Panc1 (cell line): ENCODE measurements at regions not wholly inside any gene's neighbourhood (a gene's known extent, or its start where the extent isn't known, plus 50 kb on each side); places are given as distances from the start of the nearest gene placed in this dataset.

Experiments
- ATAC-seq: fragments of 200-7000 bp; cut with Tn5 transposase; 2 replicates; pipeline ENCODE4 v1.9.1; 2020; ENCODE audit warnings: mild to moderate bottlenecking, moderate library complexity
- BruUV-seq: library from RNA; stranded (reverse); fragments of 400-500 nt; replicated peaks from 2 replicates; lab custom pipeline; 2021; lab: Mats Ljungman, UMichigan
- CTCF ChIA-PET: fragments of 300-600 bp; sonication (Branson Sonifier 250); formaldehyde crosslinking; loops from one replicate; lab custom pipeline; 2022; ENCODE audit warnings: antibody characterized with exemption; lab: Charles Lee
- POLR2A ChIA-PET: fragments of 300-600 bp; sonication (Branson Sonifier 250); formaldehyde crosslinking; loops from one replicate; lab custom pipeline; 2022; ENCODE audit warnings: antibody characterized with exemption; lab: Charles Lee
- DNase-seq: peaks from one replicate; pipeline ENCODE4 v3.0.0-alpha.2; 2010; ENCODE audit warnings: low read depth, low spot score
- H3K27ac ChIP-seq: 2 replicates; pipeline ENCODE4 v1.5.1; 2011; ENCODE audit warnings: mild to moderate bottlenecking, low read length, inconsistent platforms
- H3K27me3 ChIP-seq: fragments of 200-500 bp; sonication (Bioruptor generic); 2 replicates; pipeline ENCODE4 v1.6.0; 2014; ENCODE audit warnings: low read length, inconsistent platforms; ENCODE audit not compliant: control insufficient read depth, insufficient read depth
- H3K36me3 ChIP-seq: fragments of 200-500 bp; sonication (Bioruptor generic); 2 replicates; pipeline ENCODE4 v1.5.1; 2014; ENCODE audit warnings: inconsistent platforms, mild to moderate bottlenecking, low read length, moderate library complexity; ENCODE audit not compliant: control insufficient read depth, insufficient read depth
- H3K4me1 ChIP-seq: 2 replicates; pipeline ENCODE4 v1.5.1; 2011; ENCODE audit warnings: inconsistent platforms, mild to moderate bottlenecking, low read length, moderate library complexity; ENCODE audit not compliant: control insufficient read depth, insufficient read depth
- H3K4me3 ChIP-seq, 2 experiments: 2 replicates each; pipeline ENCODE4 v1.5.1; 2011 to 2012; ENCODE audit warnings: low read depth in 2 of 2, low read length in 2 of 2, mild to moderate bottlenecking in 2 of 2, inconsistent platforms in 1 of 2, moderate library complexity in 1 of 2
- H3K9me3 ChIP-seq: fragments of 200-500 bp; sonication (Bioruptor generic); 2 replicates; pipeline ENCODE4 v1.5.1; 2014; ENCODE audit warnings: low read depth, mild to moderate bottlenecking, inconsistent platforms, low read length, moderate library complexity; ENCODE audit not compliant: control insufficient read depth, insufficient read depth
- POLR2AphosphoS5 ChIP-seq: IDR thresholded peaks from 2 replicates; pipeline ENCODE4 v1.6.1; 2012; ENCODE audit warnings: mild to moderate bottlenecking, low read depth, low read length, moderate library complexity
- SIN3A ChIP-seq: IDR thresholded peaks from 2 replicates; pipeline ENCODE4 v1.6.1; 2012; ENCODE audit warnings: low read depth, mild to moderate bottlenecking, low read length, moderate library complexity, borderline replicate concordance; ENCODE audit not compliant: insufficient read depth
- TCF7L2 ChIP-seq: IDR thresholded peaks from 2 replicates; pipeline ENCODE4 v1.6.1; 2011; ENCODE audit warnings: mild to moderate bottlenecking, low read depth, low read length, inconsistent platforms
- in situ Hi-C: cut with HindIII; loops from 2 replicates; pipeline ENCODE4 v1.10.0; 2016; ENCODE audit warnings: low sequenced_read_pairs, low pct_unique_long_range_greater_than_20kb
- intact Hi-C: fragments of 100-400 bp; cut with micrococcal nuclease; formaldehyde crosslinking; loops from one replicate; pipeline ENCODE4 v1.10.0; 2022; ENCODE audit not compliant: unreplicated experiment
- TF ChIP-seq, protein P1 (sequence below): fragments of 450-650 bp; IDR thresholded peaks from 2 replicates; pipeline ENCODE4 v1.5.1; 2017; ENCODE audit warnings: mild to moderate bottlenecking
- TF ChIP-seq, protein P2 (sequence below), 2 experiments: IDR thresholded peaks; 2 replicates each; pipeline ENCODE4 v1.6.1; 2011 to 2012; ENCODE audit warnings: low read depth in 2 of 2, control low read depth in 1 of 2, low read length in 1 of 2, mild to moderate bottlenecking in 1 of 2, moderate library complexity in 1 of 2; ENCODE audit not compliant: insufficient read depth in 1 of 2

GRCh38 chr2:221705185-221705877 is 133.2 kb upstream of the EPHA4 start:
- no peaks in the 10 kb centered on the region for H3K9me3 ChIP-seq
- H3K27ac ChIP-seq, result no peak overlapping the region
- no peak for ATAC-seq
- H3K4me3 ChIP-seq, result no peak overlapping the region
- H3K4me1 ChIP-seq, result no peaks in the 10 kb centered on the region
- ChIA-PET POLR2A (no interaction called here), CTCF (no interaction called here)
- DNase-seq, result no peak
- TF ChIP-seq, protein P1, sequence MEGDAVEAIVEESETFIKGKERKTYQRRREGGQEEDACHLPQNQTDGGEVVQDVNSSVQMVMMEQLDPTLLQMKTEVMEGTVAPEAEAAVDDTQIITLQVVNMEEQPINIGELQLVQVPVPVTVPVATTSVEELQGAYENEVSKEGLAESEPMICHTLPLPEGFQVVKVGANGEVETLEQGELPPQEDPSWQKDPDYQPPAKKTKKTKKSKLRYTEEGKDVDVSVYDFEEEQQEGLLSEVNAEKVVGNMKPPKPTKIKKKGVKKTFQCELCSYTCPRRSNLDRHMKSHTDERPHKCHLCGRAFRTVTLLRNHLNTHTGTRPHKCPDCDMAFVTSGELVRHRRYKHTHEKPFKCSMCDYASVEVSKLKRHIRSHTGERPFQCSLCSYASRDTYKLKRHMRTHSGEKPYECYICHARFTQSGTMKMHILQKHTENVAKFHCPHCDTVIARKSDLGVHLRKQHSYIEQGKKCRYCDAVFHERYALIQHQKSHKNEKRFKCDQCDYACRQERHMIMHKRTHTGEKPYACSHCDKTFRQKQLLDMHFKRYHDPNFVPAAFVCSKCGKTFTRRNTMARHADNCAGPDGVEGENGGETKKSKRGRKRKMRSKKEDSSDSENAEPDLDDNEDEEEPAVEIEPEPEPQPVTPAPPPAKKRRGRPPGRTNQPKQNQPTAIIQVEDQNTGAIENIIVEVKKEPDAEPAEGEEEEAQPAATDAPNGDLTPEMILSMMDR, result no peak
- TF ChIP-seq TCF7L2, result no peak
- TF ChIP-seq, protein P2, sequence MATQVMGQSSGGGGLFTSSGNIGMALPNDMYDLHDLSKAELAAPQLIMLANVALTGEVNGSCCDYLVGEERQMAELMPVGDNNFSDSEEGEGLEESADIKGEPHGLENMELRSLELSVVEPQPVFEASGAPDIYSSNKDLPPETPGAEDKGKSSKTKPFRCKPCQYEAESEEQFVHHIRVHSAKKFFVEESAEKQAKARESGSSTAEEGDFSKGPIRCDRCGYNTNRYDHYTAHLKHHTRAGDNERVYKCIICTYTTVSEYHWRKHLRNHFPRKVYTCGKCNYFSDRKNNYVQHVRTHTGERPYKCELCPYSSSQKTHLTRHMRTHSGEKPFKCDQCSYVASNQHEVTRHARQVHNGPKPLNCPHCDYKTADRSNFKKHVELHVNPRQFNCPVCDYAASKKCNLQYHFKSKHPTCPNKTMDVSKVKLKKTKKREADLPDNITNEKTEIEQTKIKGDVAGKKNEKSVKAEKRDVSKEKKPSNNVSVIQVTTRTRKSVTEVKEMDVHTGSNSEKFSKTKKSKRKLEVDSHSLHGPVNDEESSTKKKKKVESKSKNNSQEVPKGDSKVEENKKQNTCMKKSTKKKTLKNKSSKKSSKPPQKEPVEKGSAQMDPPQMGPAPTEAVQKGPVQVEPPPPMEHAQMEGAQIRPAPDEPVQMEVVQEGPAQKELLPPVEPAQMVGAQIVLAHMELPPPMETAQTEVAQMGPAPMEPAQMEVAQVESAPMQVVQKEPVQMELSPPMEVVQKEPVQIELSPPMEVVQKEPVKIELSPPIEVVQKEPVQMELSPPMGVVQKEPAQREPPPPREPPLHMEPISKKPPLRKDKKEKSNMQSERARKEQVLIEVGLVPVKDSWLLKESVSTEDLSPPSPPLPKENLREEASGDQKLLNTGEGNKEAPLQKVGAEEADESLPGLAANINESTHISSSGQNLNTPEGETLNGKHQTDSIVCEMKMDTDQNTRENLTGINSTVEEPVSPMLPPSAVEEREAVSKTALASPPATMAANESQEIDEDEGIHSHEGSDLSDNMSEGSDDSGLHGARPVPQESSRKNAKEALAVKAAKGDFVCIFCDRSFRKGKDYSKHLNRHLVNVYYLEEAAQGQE (IDR thresholded peaks at IDR 0.05; ENCODE audit: insufficient read depth in 1 of 2, low read depth in 2 of 2, low read length in 1 of 2), result no peak
- TF ChIP-seq SIN3A, result no peak
- TF ChIP-seq POLR2AphosphoS5, result no peak
- no peaks in the 10 kb centered on the region for H3K36me3 ChIP-seq
- in situ Hi-C loops (no loop called here), intact Hi-C loops (no loop called here)
- no TSS peak for BruUV-seq
- no peaks in the 10 kb centered on the region for H3K27me3 ChIP-seq

DNA sequence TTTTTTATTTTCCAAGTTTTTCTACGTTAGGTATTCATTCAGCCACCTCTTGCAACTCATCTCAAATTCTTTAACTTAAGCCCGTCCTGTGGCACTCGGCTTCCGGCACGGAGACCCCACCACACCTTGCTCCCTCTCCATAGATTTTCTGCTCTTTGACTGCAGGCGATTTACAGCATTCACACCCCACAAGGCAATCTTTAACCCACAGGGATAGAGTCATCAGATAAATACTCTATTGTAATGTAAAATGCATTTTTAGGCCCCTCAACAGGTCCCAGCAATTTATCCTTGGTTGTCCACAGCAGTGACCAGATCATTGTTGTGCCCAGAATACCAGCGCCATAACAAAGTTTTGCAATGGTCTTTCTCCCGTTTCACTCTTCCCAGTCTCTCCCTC is 132.3 kb upstream of the EPHA4 start:
- Histone ChIP-seq H3K4me3 (no peak overlapping the region), H3K36me3 (no peaks in the 10 kb centered on the region), H3K4me1 (no peaks in the 10 kb centered on the region), H3K27ac (no peak overlapping the region), H3K9me3 (no peaks in the 10 kb centered on the region), H3K27me3 (no peaks in the 10 kb centered on the region)
- intact Hi-C loops (no loop called here), in situ Hi-C loops (no loop called here)
- DNase-seq, result no peak
- POLR2A ChIA-PET, result no interaction called here
- CTCF ChIA-PET, result no interaction called here
- TF ChIP-seq SIN3A, result no peak
- no peak for TF ChIP-seq POLR2AphosphoS5
- no peak for TF ChIP-seq TCF7L2
- no TSS peak for BruUV-seq
- ATAC-seq, result no peak

DNA sequence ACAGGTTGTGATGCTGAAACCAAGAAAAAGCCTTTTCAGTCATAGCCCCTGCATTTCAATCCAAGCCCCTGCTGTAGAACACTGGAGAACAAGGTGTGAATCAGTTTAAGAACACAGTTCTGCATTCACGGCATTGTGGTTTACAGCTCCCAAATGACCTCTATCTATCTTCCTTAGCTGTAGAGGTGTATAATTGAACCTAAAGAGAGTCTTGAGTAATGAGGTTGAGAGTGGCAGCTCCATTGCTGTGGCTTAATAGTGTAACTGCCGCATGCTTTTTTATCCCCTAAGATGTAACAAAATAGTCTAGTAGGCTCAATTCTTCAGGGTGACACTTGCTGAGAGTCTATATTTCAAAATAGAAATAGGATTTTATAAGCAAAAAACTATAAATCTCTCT is 121.3 kb upstream of the EPHA4 start:
- intact Hi-C loops, result no loop called here
- Histone ChIP-seq H3K27ac (no peak overlapping the region), H3K27me3 (no peaks in the 10 kb centered on the region), H3K4me1 (no peaks in the 10 kb centered on the region), H3K36me3 (no peaks in the 10 kb centered on the region), H3K4me3 (no peak overlapping the region), H3K9me3 (no peaks in the 10 kb centered on the region)
- CTCF ChIA-PET, result no interaction called here
- TF ChIP-seq, protein P1, result no peak
- TF ChIP-seq POLR2AphosphoS5 (no peak), SIN3A (no peak), TCF7L2 (no peak)
- TF ChIP-seq, protein P2 (IDR thresholded peaks at IDR 0.05; ENCODE audit: insufficient read depth in 1 of 2, low read depth in 2 of 2, low read length in 1 of 2), result no peak
- in situ Hi-C loops, result no loop called here
- ATAC-seq (no peak), DNase-seq (no peak)
- POLR2A ChIA-PET, result no interaction called here
- BruUV-seq, result no TSS peak
